ENCODE measurements at regions not wholly inside any gene's neighbourhood (a gene's known extent, or its start where the extent isn't known, plus 50 kb on each side); places are given as distances from the start of the nearest gene placed in this dataset.

GRCh38 chr1:209497729-209498128 is 85.8 kb upstream of the CAMK1G start:
- no peak for TF ChIP-seq CTCF (conservative IDR thresholded peaks at IDR 0.05; ENCODE audit: low read length)
- TF ChIP-seq EZH2phosphoT487 (IDR thresholded peaks at IDR 0.05; ENCODE audit: borderline replicate concordance): no peak

All from Loucy (cell line).